IPS-NIHi7 (cell line): ENCODE measurements at regions not wholly inside any gene's neighbourhood (a gene's known extent, or its start where the extent isn't known, plus 50 kb on each side); places are given as distances from the start of the nearest gene placed in this dataset.
A peak's percentile ranks its signal among the peaks of the same experiment; 100 is the strongest.

Experiments
- DNase-seq: peaks from one replicate; pipeline ENCODE4 v3.0.0; 2012; ENCODE audit warnings: mixed read lengths; ENCODE audit errors: extremely low spot score

DNA sequence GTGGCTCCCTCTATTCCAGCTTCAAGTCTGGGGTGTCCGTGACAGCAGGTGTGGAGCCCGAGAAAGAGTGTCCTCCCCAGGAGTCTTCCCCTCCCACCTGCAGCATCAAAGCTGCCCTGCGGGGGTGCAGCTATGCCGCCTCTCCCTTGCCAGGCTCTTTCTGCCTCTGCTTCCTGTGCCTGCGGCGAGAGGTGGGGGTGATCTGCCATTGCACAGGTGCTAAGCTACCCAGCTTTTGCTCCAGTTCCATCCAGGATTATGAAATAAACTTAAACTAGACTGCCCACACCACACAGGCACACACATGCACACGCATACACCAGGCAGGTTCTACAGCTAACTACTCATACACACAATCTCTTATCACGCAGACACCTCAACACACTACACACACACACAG lies 104.7 kb upstream of the CLDN10 start:
- DNase-seq = peak; percentile 49

DNA sequence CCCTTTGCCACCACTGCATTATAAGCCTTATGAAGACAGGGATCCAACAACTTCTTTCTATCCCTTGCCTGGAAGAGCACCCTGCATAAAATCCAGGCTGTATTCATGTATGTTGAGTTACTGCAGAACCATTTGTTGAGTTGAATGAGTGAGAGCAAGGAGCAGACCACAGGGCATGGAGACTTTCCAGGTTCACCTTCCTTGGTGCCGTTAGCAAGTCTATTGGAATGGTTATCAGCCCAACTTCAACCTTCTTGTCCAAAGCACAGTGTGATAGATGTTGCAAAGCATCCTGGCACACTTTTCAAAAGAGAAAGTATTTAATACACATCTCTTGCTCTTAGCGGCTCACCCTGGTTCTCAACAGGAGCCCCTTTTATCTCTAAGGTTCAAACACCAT lies 100.9 kb upstream of the CLDN10 start:
- DNase-seq = no peak

DNA sequence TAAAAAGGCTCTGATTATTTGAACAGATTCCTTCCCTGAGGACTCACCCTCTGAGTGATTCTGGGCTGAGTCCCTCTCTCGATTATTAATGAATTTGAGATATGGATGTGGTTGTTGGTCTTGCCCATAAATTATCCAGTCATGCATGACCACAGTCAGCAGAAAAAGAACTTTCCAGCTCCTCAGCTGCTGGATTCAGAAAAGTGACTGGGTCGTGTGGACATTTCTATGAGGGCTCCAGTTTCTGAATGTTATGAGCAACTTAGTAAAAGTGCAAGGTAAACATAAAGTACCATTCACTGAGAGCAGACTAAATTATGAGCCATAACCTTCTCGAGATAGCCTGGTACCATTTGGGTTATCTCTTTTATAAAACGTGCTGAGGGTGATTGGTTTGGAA lies 100.1 kb upstream of the CLDN10 start:
- no peak for DNase-seq

DNA sequence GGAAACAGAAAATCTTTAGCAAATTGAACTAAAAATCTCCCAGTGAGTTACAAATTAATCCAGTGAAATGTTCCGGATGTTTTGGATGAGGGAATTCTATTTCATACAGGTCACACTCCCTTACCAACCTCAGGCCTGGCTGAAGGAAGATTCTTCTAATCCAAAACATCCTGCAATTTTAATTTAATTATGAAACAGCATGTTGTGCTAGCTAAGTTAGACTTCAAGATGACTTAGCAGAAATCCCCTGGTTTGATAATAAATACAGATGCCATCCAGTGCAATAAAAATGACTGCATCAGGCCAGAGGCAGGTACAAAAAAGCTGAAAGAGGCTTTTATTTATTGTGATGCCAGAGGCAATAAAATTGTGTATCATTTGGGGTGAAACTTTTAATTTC lies 96.7 kb upstream of the CLDN10 start:
- DNase-seq = no peak

DNA sequence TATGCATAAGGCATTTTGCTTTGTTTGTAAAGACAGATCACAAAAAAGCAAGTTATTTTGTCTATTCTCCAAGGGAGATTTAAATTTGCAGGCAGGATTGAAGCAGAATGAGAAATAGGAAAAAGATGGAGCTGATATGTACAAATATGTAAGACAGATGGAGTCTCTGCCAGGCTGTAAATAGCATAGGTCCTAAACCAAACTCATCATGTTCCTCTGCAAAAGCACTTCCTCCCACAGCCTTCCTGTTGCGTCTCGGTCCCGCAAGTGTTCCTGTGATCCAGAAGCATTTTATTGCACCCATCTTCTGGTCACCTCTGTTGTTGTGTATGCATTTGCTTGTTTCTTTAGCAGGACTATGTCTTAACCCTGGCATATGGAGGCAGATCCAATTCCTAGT lies 95.7 kb upstream of the CLDN10 start:
- DNase-seq = no peak

DNA sequence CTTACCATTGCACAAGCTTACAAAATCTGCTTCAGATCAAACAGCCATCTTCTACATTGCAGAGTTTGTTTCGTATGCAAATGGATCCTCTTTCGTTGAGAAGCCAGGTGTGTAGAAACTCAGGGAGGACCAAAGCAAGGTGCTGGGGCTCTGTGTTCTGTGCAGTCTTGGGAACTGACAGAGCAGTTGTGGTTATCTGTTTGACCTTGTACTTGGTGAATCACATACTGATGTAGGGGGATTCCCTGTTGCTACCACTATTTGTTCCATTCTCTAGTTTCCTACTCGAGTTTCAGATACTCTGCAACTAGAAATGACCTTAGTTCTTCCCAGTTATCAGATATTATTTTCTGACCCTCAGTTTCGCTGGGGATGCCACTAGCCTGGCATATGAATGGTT lies 95.2 kb upstream of the CLDN10 start:
- no peak for DNase-seq

DNA sequence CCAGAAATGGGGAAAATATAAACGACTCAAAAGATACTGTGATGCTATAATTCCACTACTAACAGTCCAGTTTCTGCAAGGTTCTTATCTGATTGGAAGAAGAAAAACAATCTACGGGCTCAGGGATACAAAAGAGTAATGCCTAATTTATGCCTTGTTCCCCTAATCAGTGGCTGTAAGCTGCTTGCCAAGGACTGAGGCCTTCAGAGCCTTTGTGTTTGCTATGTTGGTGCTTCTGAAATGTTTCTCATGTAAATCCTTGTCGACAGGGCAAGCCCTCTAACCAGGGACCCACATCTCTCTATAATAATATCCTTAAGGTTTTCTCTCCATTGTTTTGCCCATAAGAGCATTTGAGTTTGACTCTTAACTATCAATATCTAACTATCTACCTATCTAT lies 89.7 kb upstream of the CLDN10 start:
- DNase-seq = no peak

DNA sequence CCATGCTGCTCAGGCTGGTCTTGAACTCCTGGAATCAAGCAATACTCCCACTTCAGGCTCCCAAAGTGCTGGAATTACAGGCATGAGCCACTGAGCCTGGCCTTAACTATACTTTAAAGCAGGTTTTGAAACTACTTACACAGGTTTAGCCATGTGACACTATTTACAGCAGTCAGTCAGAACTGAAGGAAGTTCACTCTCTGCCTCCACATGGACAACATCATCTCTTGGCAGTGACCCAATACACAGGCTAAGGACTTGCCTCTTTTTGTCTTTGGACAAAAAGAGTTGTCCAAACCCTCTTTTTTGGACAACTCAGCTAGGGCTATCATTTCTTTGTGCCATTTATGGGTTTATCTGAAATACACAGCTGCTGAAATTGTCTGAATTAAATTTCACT lies 89.0 kb upstream of the CLDN10 start:
- no peak for DNase-seq

DNA sequence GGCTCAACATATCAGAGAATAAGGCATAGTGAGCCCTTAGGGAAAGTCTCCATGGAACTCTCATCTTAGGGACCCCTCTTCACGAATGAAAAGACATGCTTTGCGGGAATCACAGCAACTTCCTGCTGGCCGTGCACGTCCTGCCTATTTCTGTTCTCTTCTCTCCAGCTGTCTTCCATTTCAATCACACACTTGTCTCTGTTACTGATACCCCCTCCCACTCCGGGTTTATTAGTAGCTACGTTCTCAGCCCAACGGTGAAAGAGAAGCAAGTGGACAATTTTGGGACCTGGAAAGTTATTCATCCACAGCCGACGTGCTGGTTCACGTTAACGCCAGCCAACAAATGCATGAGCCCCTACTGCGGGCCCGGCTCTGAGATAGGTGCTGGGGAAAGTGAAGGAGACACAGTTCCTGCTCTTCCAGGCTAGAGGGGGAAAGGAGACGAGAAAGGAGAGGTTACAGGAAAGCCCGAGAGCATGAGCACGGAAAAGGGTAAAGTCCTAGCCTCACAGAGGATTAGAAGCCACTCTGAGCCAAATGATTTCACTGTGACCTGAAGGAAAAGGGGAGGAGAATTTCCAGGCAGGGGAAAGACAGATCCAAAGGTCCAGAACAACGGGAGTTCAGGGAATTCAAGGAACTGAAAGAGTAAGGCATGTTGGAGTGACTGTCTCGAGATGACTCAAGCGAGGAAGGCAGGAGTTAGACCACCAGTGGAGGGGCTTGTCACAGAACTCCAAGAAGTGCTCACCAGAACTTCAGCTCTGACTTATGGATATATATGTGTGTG lies 81.8 kb upstream of the CLDN10 start:
- no peak for DNase-seq

DNA sequence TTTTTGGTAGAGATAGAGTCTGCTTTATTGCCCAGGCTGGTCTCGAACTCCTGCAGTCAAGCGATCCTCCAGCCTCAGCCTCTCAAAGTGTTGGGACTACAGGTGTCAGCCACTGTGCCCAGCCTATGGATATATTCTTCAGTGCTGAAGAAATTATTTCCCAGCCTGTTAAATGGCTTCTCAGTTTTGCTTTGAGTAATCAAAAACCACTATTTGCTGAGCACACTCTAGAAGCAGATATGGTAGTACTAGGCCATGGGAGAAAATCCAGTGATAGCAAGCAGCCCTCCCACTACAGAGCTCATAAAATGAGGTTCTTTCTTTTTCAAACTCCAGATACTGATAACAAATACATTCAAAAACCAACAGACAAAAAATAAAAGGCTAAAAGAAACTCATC lies 80.6 kb upstream of the CLDN10 start:
- no peak for DNase-seq

DNA sequence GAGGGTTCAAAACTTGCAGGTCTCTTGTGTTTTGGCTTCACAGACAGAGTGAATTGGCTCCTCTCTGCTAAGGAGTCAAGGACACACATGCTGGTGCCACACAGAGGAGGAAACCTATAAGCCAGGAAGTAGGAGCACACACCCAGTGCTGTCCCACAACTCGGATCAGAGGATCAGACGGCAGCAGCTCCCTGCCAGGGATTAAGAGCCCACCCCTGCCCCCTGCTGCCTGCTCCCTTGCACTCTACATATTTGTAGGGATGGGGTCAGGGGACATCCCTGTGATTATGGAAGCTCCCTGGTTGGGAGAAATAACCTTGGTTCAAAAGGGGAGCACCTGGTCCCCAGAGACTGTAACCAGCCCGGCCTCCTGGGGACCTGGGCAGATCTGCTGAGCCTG lies 77.5 kb upstream of the CLDN10 start:
- DNase-seq = no peak

DNA sequence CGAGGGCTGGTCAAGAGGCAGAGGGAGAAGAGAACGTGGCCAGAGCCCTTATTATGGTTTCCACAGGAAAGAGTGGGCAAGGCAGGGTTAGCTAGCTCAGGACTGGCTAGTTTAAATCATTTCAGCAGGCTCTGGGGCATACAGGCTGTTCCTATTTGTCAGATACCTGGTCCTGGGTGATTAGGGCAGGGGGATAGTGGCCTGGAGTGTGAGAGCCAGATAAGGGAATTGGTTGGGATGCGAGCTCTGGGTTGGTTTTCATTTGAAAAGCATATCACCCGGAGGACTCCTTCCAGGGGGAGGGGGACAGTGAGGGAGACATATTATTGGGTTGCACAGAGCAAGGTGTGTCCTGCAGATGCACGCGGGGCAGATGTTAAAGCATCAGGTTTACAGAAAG lies 75.3 kb upstream of the CLDN10 start:
- DNase-seq = no peak

DNA sequence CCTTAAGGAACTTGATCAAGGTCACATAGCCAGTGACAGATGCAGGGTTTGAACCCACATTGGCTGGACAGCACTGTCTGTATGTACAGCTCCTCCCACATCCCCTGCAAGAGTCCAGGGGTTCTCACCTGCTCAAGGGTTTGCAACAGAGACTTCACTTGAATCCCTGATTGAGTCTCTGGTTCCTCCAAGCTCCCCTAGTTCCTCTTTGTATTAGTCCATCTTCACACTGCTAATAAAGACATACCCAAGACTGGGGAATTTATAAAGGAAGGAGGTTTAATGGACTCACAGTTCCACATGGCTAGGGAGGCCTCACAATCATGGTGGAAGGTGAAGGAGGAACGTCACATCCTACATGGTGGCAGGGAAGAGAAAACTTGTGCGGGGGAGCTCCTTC lies 72.8 kb upstream of the CLDN10 start:
- no peak for DNase-seq

DNA sequence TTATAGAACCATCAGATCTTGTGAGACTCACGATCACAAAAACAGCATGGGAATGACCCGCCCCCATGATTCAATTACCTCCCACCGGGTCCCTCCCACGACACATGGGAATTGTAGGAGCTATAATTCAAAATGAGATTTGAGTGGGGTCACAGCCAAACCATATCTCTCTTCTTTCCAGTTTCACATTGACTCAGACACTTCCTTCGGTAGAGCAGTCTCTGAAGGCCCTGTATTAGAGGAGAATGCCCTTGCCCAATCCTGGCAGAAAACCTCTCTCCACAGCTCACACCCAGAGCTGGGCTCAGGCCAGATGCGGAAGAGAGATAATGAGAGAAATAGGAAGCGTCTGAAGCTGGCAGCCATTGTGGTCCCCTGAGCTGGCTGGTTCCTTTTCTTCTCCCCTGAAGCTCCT lies 72.4 kb upstream of the CLDN10 start:
- no peak for DNase-seq

DNA sequence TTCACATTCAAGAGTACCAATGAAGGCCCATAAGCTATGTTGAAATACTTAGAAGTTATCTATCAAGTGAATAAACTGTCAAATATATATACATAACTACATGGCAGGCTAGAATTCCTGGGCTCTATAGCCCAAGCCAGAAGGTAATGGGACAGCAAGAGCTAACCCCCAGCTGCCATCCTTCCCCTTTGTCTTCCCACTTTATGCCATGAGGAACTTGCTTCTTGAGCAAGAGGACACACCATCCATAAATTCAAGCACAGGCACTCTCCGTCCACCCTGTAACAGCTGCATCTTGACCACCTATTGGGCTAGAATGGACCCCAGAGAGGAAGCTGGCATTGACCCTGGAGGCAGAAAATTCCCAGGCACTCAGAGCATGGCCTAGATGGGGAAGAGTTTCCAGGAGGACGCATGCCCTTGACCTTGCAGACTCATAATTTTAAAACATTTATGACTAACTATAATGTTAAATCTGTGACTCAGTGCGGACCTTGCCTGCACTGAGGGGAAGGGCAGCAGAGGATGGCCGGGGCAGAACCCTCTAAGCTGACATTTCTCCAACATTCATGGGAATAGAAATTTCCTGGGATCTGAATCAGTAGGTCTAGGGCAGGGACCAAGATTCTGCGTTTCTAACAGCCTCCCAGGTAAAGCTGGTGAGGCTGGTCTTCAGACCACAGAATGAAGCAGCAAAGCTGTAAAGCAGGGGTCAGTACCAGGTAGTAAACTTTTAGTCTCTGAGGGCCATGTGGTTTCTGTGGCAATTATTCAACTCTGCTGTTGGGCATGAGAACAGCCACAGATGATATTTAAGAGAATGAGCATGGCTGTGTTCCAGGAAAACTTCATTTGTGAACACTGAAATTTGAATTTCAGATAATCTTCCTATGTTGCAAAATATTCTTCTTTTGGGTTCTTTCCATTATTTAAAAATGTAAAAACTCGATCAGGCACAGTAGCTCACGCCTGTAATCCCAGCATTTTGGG lies 71.4 kb upstream of the CLDN10 start:
- no peak for DNase-seq

DNA sequence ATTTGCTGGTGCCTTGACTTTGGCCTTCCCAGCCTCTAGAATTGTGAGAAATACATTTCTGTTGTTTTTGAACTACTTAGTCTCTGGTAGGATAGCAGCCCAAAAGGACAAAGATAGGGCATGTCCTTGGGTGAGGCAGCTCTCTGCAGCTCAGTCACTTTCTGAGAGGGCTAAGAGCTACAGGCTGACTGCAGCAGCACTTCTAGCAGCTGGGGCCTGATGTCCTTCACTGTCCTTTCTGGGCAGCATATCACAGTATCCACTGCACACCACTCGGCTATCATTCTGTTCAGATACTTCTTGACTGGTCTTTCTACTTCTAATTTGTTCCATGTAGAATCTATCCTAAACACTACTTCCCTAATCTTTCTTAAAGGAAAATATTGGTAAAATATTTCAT lies 68.5 kb upstream of the CLDN10 start:
- no peak for DNase-seq

DNA sequence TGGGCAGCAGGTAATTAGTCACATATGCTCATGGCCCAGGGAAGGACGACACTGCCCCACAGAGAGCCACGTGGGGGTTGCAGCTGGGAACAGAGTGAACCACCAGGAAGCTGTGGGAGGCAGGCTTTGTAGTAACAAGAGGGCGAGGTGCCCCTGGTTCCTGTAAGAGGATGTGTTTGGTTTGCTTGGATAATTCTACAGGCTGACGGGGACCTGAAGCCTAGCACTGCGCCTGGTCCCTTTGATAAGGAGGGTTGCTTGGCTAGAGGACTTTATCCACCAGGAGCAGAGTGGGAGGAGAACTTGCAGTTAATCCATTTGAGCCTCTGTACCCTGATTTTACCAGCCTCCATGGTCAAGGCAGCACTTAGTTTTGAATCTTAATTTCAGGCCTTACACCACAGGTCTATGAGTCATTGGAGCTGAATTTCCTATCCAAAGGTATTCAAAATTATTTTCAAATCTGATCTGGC lies 67.4 kb upstream of the CLDN10 start:
- no peak for DNase-seq

DNA sequence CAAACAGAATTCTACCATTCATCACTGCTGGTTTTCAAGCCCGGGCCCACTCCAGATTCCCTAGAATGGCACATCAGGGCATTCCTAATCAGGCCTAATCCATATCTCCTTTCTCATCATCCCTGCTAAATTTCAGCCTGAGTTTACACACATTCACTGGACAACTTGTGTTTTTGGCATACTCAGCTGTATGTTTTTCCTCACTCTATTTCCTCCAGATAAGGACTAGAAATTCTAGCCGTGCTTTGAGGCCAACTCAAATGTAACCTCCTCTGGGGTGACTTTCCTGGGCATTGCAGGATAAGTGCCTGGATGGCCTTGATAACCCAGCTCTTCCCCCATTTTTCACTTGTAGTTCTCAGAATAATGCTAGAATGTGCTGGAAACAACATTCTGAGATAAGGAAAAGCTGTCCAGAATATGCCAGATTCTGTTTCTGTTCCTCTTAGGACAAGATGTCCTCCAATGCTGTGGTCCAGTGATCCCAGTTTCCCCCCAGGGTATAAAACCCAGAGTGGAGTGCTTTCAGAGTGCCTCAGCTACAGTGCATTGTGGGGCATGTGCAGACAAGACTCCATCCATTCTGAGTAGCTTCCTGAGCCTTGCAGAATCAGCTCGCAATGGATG lies 66.9 kb upstream of the CLDN10 start:
- no peak for DNase-seq

DNA sequence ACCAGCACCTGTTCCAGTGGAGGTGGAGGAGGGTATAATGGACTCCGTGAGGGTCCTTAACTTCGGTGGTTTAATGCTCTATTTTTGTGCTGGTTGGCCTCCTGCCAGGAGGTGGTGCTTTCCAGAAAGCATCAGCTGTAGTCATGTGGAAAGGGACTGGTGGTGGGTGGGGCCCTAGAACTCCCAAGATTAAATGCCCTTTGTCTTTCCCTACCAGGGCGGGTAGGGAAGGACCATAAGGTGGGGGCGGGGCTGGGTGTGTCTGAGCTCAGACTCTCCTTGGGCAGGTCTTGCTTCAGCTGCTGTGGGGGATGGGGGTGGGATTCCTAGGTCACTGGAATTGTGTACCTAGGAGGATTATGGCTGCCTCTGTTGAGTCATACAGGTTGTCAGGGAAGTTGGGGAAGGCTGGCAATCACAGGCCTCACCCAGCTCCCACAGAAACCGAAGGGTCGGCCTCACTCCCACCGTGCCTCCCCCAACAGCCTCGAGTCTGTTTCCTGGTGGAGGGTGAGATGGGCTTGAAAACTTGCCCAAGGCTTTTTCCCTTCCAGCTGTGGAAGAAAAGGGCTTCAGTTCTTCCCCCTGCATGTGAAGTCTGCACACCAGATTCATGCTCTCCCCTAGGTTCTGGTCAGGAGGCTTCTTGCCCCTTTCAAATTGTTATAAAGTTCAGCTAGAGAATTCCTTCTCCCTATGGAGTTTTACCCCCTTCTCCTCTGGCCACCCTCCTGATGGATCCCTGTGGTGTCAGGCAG lies 60.3 kb upstream of the CLDN10 start:
- no peak for DNase-seq

DNA sequence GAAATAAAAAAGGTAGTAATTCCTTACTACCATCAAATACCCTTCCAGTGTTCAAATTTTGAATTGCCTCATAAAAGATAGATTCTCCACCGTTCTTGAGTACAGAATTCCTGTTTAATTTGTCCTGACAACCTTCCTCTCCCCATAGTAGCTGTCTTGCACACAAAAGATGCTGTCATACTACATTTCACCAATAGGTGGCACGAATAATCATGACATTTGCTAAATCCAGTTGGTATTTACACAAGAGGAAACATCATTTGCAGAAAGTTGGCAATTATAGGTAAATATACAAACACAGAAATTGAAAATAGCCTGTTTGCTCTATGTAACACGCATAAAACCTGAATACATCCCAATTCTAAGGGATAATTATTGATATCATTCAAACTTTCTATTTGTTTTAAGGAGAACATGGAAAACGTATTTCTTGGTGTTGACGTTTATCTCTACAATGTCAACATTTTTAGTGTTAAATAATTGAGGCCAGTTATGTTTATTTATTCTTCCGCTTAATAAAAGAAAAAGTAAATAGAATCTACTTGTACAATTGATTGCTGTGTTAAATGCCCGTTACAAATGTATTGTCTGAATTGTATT lies 58.3 kb upstream of the CLDN10 start:
- peak; percentile 54 for DNase-seq

DNA sequence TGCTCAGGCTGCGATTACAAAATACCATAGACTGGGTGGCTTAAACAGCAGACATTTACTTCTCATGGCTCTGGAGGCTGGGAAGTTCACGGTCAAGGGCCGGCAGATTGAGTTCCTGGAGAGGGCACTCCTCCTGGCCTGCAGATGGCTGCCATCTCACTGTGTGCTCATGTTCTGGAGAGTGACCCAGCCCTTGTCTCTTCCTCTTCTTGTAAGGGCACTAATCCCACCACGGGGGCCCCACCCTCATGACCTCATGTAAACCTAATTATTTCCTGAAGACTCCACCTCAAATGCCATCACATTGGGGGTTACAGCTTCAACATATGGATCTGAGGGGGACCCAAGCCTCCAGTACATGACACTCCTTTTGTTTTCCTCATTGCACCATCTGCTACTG lies 56.0 kb upstream of the CLDN10 start:
- DNase-seq = no peak
